GM18868 (cell line): ENCODE measurements at regions not wholly inside any gene's neighbourhood (a gene's known extent, or its start where the extent isn't known, plus 50 kb on each side); places are given as distances from the start of the nearest gene placed in this dataset.
"Not testable (repeated sequence)": the region's sequence is repeated elsewhere in the genome, so short reads cannot be mapped to it uniquely, and the experiment has no call there.

Source experiments
- ATAC-seq: cut with Tn5 transposase; IDR thresholded peaks from one replicate; pipeline ENCODE4 v1.9.1; 2021; ENCODE audit warnings: mild to moderate bottlenecking, moderate library complexity; ENCODE audit not compliant: unreplicated experiment

DNA sequence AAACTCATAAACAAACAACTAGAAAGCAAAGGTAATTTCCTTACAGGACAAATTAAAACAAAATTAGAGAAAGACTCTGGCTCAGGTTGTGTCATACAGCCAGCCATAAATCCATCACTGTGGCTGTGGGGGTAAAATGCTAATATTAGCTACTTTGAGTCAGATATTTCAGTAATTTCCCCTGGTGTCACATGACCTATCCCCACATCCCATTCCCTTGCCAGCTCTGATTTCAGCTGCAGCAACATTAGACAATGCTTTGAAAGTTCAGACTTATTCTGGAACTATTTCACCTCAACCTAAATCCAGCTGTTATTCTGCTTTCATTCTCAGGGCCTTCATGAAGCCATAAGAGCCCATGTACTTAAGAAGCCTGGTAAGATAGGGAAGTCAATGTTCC, 55.3 kb downstream of the RPL10L start:
- no peak for ATAC-seq

- ATAC-seq: no peak
These were observed 68.8 kb downstream of the RPL10L start for GRCh38 chr14:46582826-46583225.

- ATAC-seq: peak; percentile 76
These were observed 70.4 kb downstream of the RPL10L start for GRCh38 chr14:46581036-46581671.

DNA sequence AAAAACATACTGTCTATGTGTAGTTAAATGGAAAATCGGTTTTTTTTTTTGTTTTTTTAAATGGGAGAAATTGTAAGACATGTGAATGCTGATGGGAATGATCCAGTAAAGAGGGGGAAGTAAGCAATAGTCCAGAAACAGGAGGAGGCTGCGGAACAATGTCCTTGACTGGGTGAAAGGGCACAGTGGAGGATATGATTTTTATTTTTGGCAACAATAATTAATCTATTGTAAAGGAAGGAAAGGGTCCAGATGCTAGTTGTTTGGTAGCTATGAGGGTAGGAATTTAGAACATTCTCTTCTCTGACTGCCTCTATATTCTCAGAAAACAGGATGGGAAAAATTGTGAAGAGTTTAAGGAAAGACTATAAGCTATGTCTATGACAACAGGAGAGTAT, 76.6 kb downstream of the RPL10L start:
- no peak for ATAC-seq

- no peak for ATAC-seq
These were observed 77.2 kb downstream of the RPL10L start for GRCh38 chr14:46574221-46574977.

DNA sequence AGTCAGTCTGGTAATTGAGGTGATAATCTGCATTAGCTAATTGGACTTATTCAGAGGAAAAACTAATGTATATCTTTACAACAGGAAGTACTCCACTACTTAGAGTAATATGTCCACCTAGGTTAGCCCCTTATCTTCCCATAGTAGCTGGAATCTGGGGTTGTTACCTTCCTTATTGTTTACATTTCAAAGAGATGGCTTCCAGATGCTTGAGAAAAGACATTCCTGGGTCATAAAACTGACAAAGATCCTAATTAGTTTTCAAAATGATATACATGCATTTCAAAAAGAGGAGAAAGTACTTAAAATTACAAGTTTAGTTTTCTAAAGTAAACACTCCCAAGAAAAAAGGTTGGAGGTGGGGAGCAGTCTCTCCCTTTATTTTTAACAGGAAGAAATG, 78.1 kb downstream of the RPL10L start:
- ATAC-seq: no peak

GRCh38 chr14:46571970-46572369, 79.6 kb downstream of the RPL10L start:
- no peak for ATAC-seq

- not testable (repeated sequence) for ATAC-seq
These were observed 83.4 kb downstream of the RPL10L start for GRCh38 chr14:46568161-46568560.

GRCh38 chr14:46550836-46551235, 100.7 kb downstream of the RPL10L start:
- ATAC-seq: no peak

DNA sequence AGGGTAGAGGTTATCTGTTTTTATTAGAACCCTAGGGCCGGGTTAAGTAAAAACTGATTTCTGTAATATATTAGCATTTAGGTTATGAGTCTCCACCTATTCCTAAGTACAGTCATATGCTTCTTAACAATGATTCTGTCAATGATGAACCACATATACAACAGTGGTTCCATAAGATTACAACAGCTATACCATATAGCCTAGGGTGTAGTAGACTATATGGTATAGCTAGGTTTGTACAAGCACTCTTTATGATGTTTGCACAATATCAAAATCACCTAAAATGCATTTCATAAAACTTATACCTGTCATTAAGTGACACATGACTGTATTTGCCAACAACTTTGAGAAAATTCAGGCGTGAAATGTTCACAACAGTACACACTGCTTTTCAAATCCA, 110.6 kb downstream of the RPL10L start:
- no peak for ATAC-seq

DNA sequence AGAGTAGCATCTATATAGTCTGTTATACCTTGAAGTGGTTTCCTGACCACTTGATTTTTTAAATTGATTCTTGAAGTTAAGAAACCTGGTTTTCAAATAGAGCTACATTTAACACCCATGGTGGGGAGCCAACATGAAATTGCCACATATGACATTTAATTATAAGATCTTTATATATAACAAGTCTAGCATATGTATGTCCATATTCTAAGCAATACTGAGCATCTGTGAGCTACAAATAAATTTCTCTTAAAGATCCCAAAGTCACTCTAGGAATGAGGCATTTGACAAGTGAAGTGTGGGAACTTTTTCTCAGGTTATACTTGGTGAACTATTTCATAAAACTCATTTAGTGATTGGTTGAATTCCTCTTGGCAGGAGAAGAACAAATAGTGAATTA, 132.5 kb downstream of the RPL10L start:
- no peak for ATAC-seq

DNA sequence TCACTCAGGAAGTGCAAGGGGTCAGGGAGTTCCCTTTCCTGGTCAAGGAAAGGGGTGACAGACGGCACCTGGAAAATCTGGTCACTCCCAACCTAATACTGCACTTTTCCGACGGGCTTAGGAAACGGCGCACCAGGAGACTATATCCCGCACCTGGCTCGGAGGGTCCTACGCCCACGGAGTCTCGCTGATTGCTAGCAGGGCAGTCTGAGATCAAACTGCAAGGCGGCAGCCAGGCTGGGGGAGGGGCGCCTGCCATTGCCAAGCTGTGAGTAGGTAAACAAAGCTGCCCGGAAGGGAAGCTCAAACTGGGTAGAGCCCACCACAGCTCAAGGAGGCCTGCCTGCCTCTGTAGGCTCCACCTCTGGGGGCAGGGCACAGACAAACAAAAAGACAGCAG, 142.8 kb downstream of the RPL10L start:
- ATAC-seq: not testable (repeated sequence)

GRCh38 chr14:46499521-46499920, 152.1 kb downstream of the RPL10L start:
- ATAC-seq: no peak

DNA sequence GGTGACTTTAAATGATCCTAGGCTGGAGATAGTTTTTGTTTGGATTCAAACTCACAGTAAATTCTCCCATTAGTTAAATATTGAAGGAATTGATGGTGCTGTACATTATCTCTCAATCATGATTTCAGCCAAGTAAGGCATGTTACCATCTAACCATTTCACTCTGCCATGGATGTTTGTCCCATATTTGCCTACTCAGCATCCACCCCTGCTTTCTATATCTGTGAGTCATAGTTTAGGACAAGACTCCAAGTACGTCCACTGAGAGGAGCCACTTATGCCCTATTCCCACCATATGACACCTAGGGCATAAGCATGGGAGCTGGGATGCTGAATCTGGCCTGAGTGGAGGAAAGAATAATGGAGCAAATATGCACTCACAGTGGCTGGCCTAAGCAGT, 155.2 kb downstream of the RPL10L start:
- no peak for ATAC-seq

GRCh38 chr14:46490238-46490685, 161.3 kb downstream of the RPL10L start:
- ATAC-seq: peak; percentile 99

- no peak for ATAC-seq
These were observed 163.2 kb downstream of the RPL10L start for GRCh38 chr14:46488374-46488773.

DNA sequence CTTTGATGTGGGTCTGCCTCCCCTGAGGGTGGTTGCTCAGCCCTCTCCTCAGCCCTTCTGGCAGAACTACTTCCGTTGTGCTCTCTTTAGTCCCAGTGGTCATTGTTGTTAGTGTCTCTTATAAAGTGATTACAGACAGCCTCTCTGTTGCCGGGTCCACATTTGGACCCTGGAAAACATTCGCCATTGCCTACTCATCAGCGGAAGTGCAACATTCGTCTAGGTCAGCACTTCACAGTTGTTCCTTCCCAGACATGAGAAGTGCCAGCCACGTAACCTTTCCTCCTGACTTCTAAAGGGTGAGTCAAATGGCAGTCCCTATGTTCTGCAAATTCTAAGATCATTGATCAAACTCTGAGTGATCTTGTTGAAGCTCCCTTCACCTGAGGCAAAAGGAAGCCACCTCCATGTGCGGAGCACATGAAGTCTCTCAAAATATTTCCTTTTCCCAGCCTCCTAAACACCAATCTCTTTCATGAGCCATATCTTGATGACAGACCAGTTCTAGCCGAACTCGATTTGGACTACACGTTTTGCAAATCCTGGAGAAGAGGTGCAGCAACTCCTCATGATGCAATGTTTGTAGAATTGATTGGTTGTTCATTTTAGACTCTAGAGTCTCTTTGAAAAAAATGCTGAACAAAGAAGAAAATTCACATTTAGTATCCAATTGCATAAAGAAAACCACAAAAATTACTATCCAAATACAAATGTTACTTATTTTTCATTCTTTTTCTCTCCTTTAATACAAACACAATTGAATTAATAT, 163.8 kb downstream of the RPL10L start:
- no peak for ATAC-seq

DNA sequence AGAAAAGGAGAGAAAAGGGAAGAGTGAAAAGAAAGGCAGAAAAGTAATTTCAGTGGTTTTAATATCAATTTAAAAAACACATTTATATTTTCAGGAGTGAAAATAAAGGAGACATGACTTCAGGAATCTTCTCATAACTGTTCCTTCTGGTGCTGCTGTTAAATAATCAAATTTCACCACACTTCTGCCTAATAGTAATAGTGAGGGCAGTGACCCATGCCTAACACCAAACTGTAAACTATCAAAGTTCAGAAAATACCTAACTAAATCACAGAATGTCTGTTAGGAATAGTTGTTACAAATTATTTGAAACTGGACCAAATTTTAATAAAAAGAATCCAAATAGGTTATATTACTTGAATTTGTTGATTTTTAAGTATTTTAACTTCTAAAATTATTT, 169.4 kb downstream of the RPL10L start:
- ATAC-seq: no peak

DNA sequence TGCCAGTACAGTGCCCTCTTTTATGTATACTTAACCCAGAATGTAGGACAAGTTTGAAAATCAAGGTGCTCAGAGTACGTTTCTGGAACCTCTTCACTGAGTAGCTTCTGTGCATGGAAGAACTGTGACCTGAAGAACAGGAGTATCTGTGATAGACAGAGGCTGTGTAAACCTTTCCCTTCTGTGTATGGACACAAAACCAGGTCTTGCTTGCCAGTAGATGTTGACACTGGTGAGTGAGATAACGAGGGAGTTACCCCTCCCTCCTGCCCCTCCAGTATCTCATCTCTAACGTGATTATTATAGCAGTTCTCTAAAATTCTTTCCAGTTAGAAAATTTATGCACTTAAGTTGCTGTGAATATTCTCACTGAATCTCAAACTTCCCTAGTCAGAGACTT, 170.8 kb downstream of the RPL10L start:
- ATAC-seq: no peak

- no peak for ATAC-seq
These were observed 179.3 kb downstream of the RPL10L start for GRCh38 chr14:46472261-46472660.

GRCh38 chr14:46464341-46464740, 187.2 kb downstream of the RPL10L start:
- no peak for ATAC-seq

DNA sequence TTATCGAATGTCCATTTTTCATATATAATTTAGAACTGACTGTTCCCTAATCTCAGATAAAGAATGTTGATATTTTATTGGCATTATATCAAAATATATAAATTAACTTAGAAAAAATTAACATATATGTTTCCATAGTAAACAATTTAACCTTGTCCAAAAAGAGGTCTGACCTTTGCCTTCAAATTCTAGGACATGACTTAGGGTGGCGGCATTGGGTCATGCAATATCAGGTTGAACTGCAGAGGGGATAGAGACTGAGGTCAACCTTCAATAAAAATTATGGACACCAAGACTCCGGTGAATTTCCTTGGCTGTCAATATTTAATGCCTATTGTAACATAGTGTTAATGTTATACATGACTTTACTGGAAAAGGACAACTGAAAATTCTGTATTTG, 199.8 kb downstream of the RPL10L start:
- no peak for ATAC-seq
